Panc1 (cell line): ENCODE measurements at regions not wholly inside any gene's neighbourhood (a gene's known extent, or its start where the extent isn't known, plus 50 kb on each side); places are given as distances from the start of the nearest gene placed in this dataset.

Experiments used
- ATAC-seq: fragments of 200-7000 bp; cut with Tn5 transposase; 2 replicates; pipeline ENCODE4 v1.9.1; 2020; ENCODE audit warnings: mild to moderate bottlenecking, moderate library complexity
- BruUV-seq: library from RNA; stranded (reverse); fragments of 400-500 nt; replicated peaks from 2 replicates; lab custom pipeline; 2021; lab: Mats Ljungman, UMichigan
- CTCF ChIA-PET: fragments of 300-600 bp; sonication (Branson Sonifier 250); formaldehyde crosslinking; loops from one replicate; lab custom pipeline; 2022; ENCODE audit warnings: antibody characterized with exemption; lab: Charles Lee
- POLR2A ChIA-PET: fragments of 300-600 bp; sonication (Branson Sonifier 250); formaldehyde crosslinking; loops from one replicate; lab custom pipeline; 2022; ENCODE audit warnings: antibody characterized with exemption; lab: Charles Lee
- DNase-seq: peaks from one replicate; pipeline ENCODE4 v3.0.0-alpha.2; 2010; ENCODE audit warnings: low read depth, low spot score
- H3K27ac ChIP-seq: 2 replicates; pipeline ENCODE4 v1.5.1; 2011; ENCODE audit warnings: mild to moderate bottlenecking, low read length, inconsistent platforms
- H3K27me3 ChIP-seq: fragments of 200-500 bp; sonication (Bioruptor generic); 2 replicates; pipeline ENCODE4 v1.6.0; 2014; ENCODE audit warnings: low read length, inconsistent platforms; ENCODE audit not compliant: control insufficient read depth, insufficient read depth
- H3K36me3 ChIP-seq: fragments of 200-500 bp; sonication (Bioruptor generic); 2 replicates; pipeline ENCODE4 v1.5.1; 2014; ENCODE audit warnings: inconsistent platforms, mild to moderate bottlenecking, low read length, moderate library complexity; ENCODE audit not compliant: control insufficient read depth, insufficient read depth
- H3K4me1 ChIP-seq: 2 replicates; pipeline ENCODE4 v1.5.1; 2011; ENCODE audit warnings: inconsistent platforms, mild to moderate bottlenecking, low read length, moderate library complexity; ENCODE audit not compliant: control insufficient read depth, insufficient read depth
- H3K4me3 ChIP-seq, 2 experiments: 2 replicates each; pipeline ENCODE4 v1.5.1; 2011 to 2012; ENCODE audit warnings: low read depth in 2 of 2, low read length in 2 of 2, mild to moderate bottlenecking in 2 of 2, inconsistent platforms in 1 of 2, moderate library complexity in 1 of 2
- H3K9me3 ChIP-seq: fragments of 200-500 bp; sonication (Bioruptor generic); 2 replicates; pipeline ENCODE4 v1.5.1; 2014; ENCODE audit warnings: low read depth, mild to moderate bottlenecking, inconsistent platforms, low read length, moderate library complexity; ENCODE audit not compliant: control insufficient read depth, insufficient read depth
- CTCF ChIP-seq: fragments of 450-650 bp; IDR thresholded peaks from 2 replicates; pipeline ENCODE4 v1.5.1; 2017; ENCODE audit warnings: mild to moderate bottlenecking
- POLR2AphosphoS5 ChIP-seq: IDR thresholded peaks from 2 replicates; pipeline ENCODE4 v1.6.1; 2012; ENCODE audit warnings: mild to moderate bottlenecking, low read depth, low read length, moderate library complexity
- REST ChIP-seq, 2 experiments: IDR thresholded peaks; 2 replicates each; pipeline ENCODE4 v1.6.1; 2011 to 2012; ENCODE audit warnings: low read depth in 2 of 2, control low read depth in 1 of 2, low read length in 1 of 2, mild to moderate bottlenecking in 1 of 2, moderate library complexity in 1 of 2; ENCODE audit not compliant: insufficient read depth in 1 of 2
- SIN3A ChIP-seq: IDR thresholded peaks from 2 replicates; pipeline ENCODE4 v1.6.1; 2012; ENCODE audit warnings: low read depth, mild to moderate bottlenecking, low read length, moderate library complexity, borderline replicate concordance; ENCODE audit not compliant: insufficient read depth
- TCF7L2 ChIP-seq: IDR thresholded peaks from 2 replicates; pipeline ENCODE4 v1.6.1; 2011; ENCODE audit warnings: mild to moderate bottlenecking, low read depth, low read length, inconsistent platforms
- in situ Hi-C: cut with HindIII; loops from 2 replicates; pipeline ENCODE4 v1.10.0; 2016; ENCODE audit warnings: low sequenced_read_pairs, low pct_unique_long_range_greater_than_20kb
- intact Hi-C: fragments of 100-400 bp; cut with micrococcal nuclease; formaldehyde crosslinking; loops from one replicate; pipeline ENCODE4 v1.10.0; 2022; ENCODE audit not compliant: unreplicated experiment

GRCh38 chr5:116658830-116659229 lies 84.2 kb upstream of the SEMA6A start:
- ATAC-seq (no peak), DNase-seq (no peak)
- in situ Hi-C loops = no loop called here
- Histone ChIP-seq H3K36me3 (no peaks in the 10 kb centered on the region), H3K27me3 (no peaks in the 10 kb centered on the region), H3K4me1 (no peaks in the 10 kb centered on the region), H3K9me3 (no peaks in the 10 kb centered on the region), H3K4me3 (no peak overlapping the region), H3K27ac (no peak overlapping the region)
- TF ChIP-seq REST (IDR thresholded peaks at IDR 0.05; ENCODE audit: insufficient read depth in 1 of 2, low read depth in 2 of 2, low read length in 1 of 2) (no peak), SIN3A (no peak), POLR2AphosphoS5 (no peak), TCF7L2 (no peak), CTCF (no peak)
- BruUV-seq = no TSS peak
- intact Hi-C loops = no loop called here
- CTCF ChIA-PET = no interaction called here
- POLR2A ChIA-PET = no interaction called here

GRCh38 chr5:116658141-116658540 lies 83.5 kb upstream of the SEMA6A start:
- in situ Hi-C loops = no loop called here
- intact Hi-C loops = no loop called here
- no TSS peak for BruUV-seq
- Histone ChIP-seq H3K27ac (no peak overlapping the region), H3K36me3 (no peaks in the 10 kb centered on the region), H3K4me1 (no peaks in the 10 kb centered on the region), H3K27me3 (no peaks in the 10 kb centered on the region), H3K4me3 (no peak overlapping the region), H3K9me3 (no peaks in the 10 kb centered on the region)
- CTCF ChIA-PET = no interaction called here
- POLR2A ChIA-PET = no interaction called here
- ATAC-seq (no peak), DNase-seq (no peak)
- TF ChIP-seq CTCF = no peak
- no peak for TF ChIP-seq TCF7L2
- no peak for TF ChIP-seq POLR2AphosphoS5

- ChIA-PET CTCF (no interaction called here), POLR2A (no interaction called here)
- no peaks in the 10 kb centered on the region for H3K36me3 ChIP-seq
- in situ Hi-C loops = no loop called here
- H3K27ac ChIP-seq = no peak overlapping the region
- H3K4me1 ChIP-seq = no peaks in the 10 kb centered on the region
- BruUV-seq = no TSS peak
- no peaks in the 10 kb centered on the region for H3K9me3 ChIP-seq
- no peak overlapping the region for H3K4me3 ChIP-seq
- intact Hi-C loops = no loop called here
- H3K27me3 ChIP-seq = no peaks in the 10 kb centered on the region
- TF ChIP-seq CTCF (no peak), SIN3A (no peak), POLR2AphosphoS5 (no peak), REST (IDR thresholded peaks at IDR 0.05; ENCODE audit: insufficient read depth in 1 of 2, low read depth in 2 of 2, low read length in 1 of 2) (no peak), TCF7L2 (no peak)
- DNase-seq = no peak
- no peak for ATAC-seq
Observed at GRCh38 chr5:116655431-116655830, 80.8 kb upstream of the SEMA6A start.
